HG02973 (cell line): ENCODE measurements at regions not wholly inside any gene's neighbourhood (a gene's known extent, or its start where the extent isn't known, plus 50 kb on each side); places are given as distances from the start of the nearest gene placed in this dataset.

ENCODE experiments used
- ATAC-seq: cut with Tn5 transposase; IDR thresholded peaks from one replicate; pipeline ENCODE4 v1.9.1; 2021; ENCODE audit warnings: moderate library complexity; ENCODE audit not compliant: unreplicated experiment

DNA sequence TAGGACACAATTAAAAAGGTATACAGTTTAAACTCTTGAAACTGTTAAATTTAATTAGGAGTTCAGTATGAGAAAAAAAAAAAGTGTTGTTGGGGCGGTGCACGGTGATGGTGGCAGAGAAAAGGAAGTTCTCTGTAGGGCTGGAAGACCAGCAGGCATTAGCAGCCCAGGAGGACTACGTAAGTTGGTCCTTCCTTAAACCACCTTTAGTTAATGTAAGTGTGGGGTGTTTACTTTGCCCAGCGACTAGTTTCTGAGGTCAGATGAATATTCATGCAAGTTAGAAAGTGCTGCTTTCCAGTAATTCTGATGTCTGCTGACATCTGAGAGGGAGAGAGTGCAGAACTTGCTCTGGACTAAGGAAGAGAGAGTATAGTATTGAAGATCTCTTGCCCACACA, 54.9 kb downstream of the NKX2-1 start:
- no peak for ATAC-seq

DNA sequence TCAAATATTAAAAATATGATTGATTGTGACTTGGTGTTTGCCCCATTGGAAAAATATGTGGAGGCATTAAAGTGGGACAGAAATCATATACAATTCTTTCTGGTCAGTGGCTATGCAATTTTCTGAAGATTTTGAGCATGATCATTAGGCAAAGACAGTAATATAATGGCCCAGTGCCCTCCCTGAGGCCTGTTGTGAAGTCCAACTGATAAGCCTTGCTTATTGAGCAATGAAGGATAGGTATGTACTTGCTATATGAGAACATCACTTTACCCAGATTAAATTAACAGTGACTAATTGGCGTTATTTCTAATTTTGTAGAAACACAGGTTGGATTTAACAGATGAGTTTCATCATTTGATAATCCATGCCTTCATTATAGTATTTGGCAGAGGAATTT, 57.1 kb downstream of the NKX2-1 start:
- ATAC-seq = no peak

DNA sequence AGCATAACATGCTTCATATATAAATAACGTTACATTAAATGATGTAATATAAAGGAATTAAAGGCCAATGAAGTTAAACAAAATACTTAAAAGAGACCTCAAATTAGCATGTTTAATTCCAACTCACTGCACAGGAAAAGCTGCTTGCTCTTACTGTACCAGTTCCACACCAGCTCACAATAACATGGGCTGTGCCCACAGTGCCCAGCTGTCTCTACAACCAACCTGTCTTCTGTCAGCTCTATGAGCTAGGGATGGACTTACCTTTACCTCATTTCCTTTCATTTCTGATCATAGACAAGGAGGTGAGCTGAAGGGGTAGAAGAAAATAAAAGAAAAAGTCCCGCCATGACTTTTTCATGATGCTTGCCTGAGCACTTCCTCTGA, 64.8 kb downstream of the NKX2-1 start:
- no peak for ATAC-seq

GRCh38 chr14:36454599-36455240, 65.3 kb downstream of the NKX2-1 start:
- ATAC-seq = no peak

GRCh38 chr14:36452860-36453259, 67.2 kb downstream of the NKX2-1 start:
- no peak for ATAC-seq

GRCh38 chr14:36451310-36452065, 68.5 kb downstream of the NKX2-1 start:
- no peak for ATAC-seq

DNA sequence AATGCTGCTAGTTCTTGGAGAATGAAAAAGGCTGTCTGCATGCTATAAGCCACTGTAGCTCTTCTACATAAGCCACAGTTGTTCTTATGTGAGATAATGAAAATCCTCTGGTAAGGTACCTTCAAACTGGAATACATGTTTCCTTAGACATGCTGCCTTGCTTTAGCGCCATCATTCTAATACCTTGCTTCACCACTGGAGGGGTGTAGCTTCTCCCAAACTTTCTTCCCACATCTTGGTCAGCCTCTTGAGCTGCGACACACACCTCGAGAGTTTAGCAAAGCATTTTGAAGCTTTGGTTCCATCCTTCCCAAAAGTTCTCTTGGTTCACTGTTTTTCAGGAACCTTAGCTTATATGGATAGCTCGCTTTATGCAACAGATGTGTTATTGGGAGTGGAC, 69.5 kb downstream of the NKX2-1 start:
- no peak for ATAC-seq

DNA sequence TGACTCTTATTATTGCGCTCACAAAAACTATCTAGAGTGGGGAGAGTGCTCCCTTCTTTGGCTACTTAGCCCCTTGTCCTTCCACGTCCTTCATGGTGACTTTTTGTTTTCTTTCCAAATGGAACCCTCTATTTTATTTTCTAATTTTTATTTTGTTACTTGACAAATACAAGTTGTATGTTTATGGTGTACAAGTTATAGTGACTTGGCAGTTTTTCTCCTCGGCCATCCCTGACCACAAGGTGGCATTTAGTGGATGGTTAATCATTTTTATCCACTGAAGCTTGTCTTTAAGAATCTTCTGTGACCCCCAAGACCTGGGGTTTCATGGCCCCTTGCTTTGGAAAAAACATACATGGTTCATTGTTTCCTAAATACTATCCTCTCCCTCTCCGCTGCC, 70.1 kb downstream of the NKX2-1 start:
- ATAC-seq = no peak

DNA sequence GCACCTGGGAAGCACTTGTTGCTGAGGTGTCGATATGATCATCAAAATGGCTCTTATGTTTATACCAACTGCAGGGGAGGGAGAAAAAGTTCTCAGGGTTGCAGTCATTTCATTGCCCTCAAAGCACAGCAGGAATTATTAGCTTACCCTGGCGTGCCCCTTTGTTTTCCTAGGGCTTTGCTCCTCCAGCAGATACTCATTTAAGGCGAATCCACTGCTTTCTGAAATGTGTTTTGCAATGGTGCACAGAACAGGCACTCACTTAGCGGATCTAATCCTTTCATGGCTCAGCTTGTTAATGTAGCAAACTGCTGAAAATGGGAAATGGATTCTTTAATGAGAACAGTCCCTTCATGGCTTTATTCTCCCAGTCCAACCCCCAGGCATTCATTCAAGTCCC, 76.7 kb downstream of the NKX2-1 start:
- no peak for ATAC-seq

DNA sequence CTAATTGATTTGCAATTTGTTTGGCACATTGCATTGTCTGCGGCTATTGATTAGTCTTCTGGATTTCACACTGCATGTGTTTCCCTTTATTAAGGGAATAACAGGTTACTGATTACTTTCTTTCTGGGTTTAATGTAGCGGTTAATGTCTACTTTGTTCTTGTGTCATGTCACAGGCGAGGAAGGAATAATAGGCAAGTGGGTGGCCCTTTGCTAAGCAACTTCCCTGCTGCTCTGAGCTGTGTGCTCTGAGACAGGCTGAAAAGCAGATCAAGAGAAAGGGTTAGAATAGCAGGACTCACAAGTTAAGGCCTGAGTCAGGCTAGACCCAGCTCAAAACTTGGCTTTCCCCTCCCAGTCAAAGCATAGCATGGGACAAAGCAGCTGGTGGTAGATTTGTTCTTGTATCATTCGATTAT, 77.2 kb downstream of the NKX2-1 start:
- no peak for ATAC-seq

GRCh38 chr14:36441283-36441682, 78.7 kb downstream of the NKX2-1 start:
- no peak for ATAC-seq

- no peak for ATAC-seq
Measured at GRCh38 chr14:36439766-36440165, 80.3 kb downstream of the NKX2-1 start.

- no peak for ATAC-seq
Measured at GRCh38 chr14:36438883-36439282, 81.1 kb downstream of the NKX2-1 start.

GRCh38 chr14:36430662-36431084, 89.4 kb downstream of the NKX2-1 start:
- no peak for ATAC-seq

- no peak for ATAC-seq
Measured at GRCh38 chr14:36430169-36430568, 89.9 kb downstream of the NKX2-1 start.

DNA sequence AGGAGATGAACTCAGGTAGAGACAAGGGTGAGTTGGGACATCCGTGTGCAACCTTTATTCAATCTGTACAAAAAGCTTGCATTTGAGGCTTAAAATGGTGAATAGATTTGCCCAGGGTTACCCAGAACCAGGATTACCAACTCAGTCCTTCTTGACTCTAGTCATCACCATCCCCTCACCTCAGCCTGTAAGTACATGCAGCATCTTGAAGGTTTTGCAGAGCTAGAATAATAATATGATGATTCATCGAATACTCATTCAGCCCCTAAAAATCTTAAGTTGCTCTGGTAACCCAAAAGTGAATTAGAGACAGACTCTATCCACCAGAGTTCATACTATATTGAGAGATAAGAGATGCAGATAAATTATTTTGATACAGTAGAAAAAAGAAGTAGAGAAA, 90.3 kb downstream of the NKX2-1 start:
- ATAC-seq = no peak

DNA sequence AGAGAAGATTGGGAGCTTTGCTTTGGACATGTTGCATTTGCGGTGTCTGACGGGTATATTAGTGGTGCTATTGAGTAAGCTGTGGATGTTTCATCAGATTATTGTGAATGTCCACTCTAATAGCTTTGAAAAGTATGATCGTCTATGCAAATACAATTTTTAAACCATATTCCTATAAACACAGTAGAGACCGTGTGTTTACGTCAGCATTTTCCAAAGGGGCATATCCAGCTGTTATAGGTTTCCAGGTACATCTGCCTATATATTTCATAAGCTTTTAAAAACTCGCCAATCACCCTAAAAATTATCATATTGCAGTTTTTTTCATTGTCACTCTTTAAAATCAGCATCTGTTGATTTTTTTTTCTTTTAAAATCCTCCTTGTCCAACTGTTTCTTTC, 91.7 kb downstream of the NKX2-1 start:
- ATAC-seq = no peak

- no peak for ATAC-seq
Measured at GRCh38 chr14:36426836-36427235, 93.2 kb downstream of the NKX2-1 start.

DNA sequence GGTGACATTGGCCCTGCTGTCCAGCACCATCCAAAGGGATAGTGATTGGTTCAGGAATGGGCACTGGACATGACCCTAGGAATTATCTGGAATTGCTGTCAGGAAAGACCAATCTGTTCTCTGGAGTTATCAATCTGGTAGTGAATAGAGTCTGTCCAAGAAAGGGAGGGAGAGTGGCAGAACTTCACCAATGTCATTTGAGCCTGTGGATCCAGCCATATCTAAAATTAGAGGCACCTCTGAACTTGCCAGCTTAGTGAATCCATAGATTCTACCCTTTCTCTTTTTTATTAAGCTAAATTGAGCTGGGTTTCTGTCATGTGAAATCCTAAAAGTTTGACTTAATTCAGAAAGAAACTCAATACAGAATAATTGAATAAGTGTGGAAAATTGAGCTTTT, 93.9 kb downstream of the NKX2-1 start:
- ATAC-seq = no peak

GRCh38 chr14:36424478-36425102, 95.4 kb downstream of the NKX2-1 start:
- no peak for ATAC-seq

GRCh38 chr14:36423430-36423829, 96.6 kb downstream of the NKX2-1 start:
- no peak for ATAC-seq

DNA sequence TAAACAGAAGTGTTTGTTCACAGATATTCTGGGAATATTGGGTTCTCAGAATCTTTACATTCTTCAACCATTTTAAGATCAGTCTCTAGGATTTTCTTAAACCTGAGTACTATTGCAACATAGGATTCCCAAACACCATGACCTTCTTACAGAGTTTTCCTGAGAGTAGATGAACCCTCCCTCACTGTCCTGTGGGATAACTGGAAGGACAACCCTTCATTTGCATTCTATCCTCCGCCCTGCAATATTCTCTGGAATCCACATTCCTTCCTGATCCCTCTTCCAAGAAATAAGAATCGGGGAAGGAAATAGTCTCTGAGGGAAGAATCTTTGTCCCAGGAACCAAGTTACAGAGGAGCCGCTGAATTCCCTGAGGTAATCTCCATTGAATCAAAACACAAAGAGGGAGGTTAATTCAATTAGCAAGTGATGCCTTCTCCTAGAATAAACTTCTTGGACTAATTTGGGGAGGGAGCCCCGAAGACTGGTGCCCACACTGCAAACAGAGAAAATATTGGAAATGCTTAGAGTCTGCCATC, 99.8 kb upstream of the MBIP start:
- no peak for ATAC-seq
